ENCODE measurements at regions not wholly inside any gene's neighbourhood (a gene's known extent, or its start where the extent isn't known, plus 50 kb on each side); places are given as distances from the start of the nearest gene placed in this dataset.

- intact Hi-C loops (cut with DNase I; ENCODE audit: low total_unique reads): no loop called here
- peaks cover 0 to 43% (median 10%) of the 10 kb centered on the region in 4 donors for H3K4me1 ChIP-seq
- no peak for DNase-seq
- no peaks in the 10 kb centered on the region for H3K27me3 ChIP-seq
- no peak for TF ChIP-seq EP300 (IDR thresholded peaks at IDR 0.05)
- TF ChIP-seq POLR2A (IDR thresholded peaks at IDR 0.05): no peak
- TF ChIP-seq CTCF (IDR thresholded peaks at IDR 0.05): no peak
- TF ChIP-seq POLR2AphosphoS5 (IDR thresholded peaks at IDR 0.05): no peak
- H3K9me3 ChIP-seq: no peaks in the 10 kb centered on the region
- no peak overlapping the region for H3K27ac ChIP-seq
- H3K36me3 ChIP-seq: no peaks in the 10 kb centered on the region
- WGBS, 5 donors: 84 to 96% (median 92%) methylated on average over 5 of the region's 5 CpGs
- H3K4me3 ChIP-seq: no peak overlapping the region
These were observed 161.6 kb upstream of the CDYL start for GRCh38 chr6:4614637-4615036.

DNA sequence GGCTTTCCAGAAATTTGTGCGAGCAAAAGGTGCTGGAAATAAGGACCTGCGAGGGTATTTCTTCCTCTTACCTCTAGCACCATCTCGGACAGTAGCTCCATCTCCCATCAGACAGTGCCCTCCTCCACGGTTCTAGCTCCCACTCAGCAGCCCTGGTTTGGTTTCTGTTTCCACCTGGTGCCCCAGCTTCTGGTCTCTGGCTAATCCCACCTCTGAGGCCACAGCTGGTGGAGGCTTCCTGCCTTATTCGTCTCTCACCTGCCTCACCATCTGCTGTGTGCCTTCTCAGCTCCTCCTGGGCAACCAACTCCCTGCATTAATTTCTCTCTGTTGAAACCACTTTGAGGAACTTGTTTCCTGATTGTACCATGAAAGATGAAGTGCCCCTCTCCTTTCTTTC, 162.4 kb upstream of the CDYL start:
- intact Hi-C loops (cut with DNase I; ENCODE audit: low total_unique reads): no loop called here
- H3K27me3 ChIP-seq: no peaks in the 10 kb centered on the region
- peak overlapping the region in 1 of 5 donors; percentile 74 for H3K27ac ChIP-seq
- H3K4me3 ChIP-seq: no peak overlapping the region
- H3K36me3 ChIP-seq: no peaks in the 10 kb centered on the region
- TF ChIP-seq POLR2A (IDR thresholded peaks at IDR 0.05) (no peak), CTCF (IDR thresholded peaks at IDR 0.05) (no peak)
- no peaks in the 10 kb centered on the region for H3K9me3 ChIP-seq
- H3K4me1 ChIP-seq: peaks cover 0 to 43% (median 10%) of the 10 kb centered on the region in 4 donors
- 80 to 94% (median 90%) methylated on average over 5 of the region's 5 CpGs for WGBS, 5 donors
- no peak for DNase-seq

- Histone ChIP-seq H3K4me3 (no peak overlapping the region), H3K36me3 (no peaks in the 10 kb centered on the region), H3K27me3 (no peaks in the 10 kb centered on the region), H3K4me1 (peaks cover 0 to 43% (median 10%) of the 10 kb centered on the region in 4 donors), H3K9me3 (no peaks in the 10 kb centered on the region), H3K27ac (peak overlapping the region in 4 of 5 donors; percentile 14 to 74 (median 42))
- intact Hi-C loops (cut with DNase I; ENCODE audit: low total_unique reads): no loop called here
- TF ChIP-seq POLR2A (IDR thresholded peaks at IDR 0.05) (no peak), POLR2AphosphoS5 (IDR thresholded peaks at IDR 0.05) (no peak), EP300 (IDR thresholded peaks at IDR 0.05) (no peak), CTCF (IDR thresholded peaks at IDR 0.05) (no peak)
- WGBS, 5 donors: 68 to 89% (median 87%) methylated on average over 2 of the region's 2 CpGs
- no peak for DNase-seq
These were observed 162.8 kb upstream of the CDYL start for GRCh38 chr6:4613381-4613780.

GRCh38 chr6:4612636-4613171, 163.5 kb upstream of the CDYL start:
- DNase-seq: peak in 1 of 2 donors; percentile 54
- no peak for TF ChIP-seq POLR2A (IDR thresholded peaks at IDR 0.05)
- peak in 2 of 3 donors; percentile 36 to 74 for TF ChIP-seq POLR2AphosphoS5 (IDR thresholded peaks at IDR 0.05)
- TF ChIP-seq CTCF (IDR thresholded peaks at IDR 0.05): no peak
- no peak for TF ChIP-seq EP300 (IDR thresholded peaks at IDR 0.05)
- WGBS, 5 donors: 58 to 70% (median 67%) methylated on average over 5 of the region's 5 CpGs
- peak overlapping the region in 4 of 5 donors; percentile 14 to 74 (median 54) for H3K27ac ChIP-seq
- H3K4me1 ChIP-seq: peaks cover 0 to 45% (median 13%) of the 10 kb centered on the region in 4 donors
- H3K9me3 ChIP-seq: no peaks in the 10 kb centered on the region
- H3K27me3 ChIP-seq: no peaks in the 10 kb centered on the region
- intact Hi-C loops (cut with DNase I; ENCODE audit: low total_unique reads): no loop called here
- no peaks in the 10 kb centered on the region for H3K36me3 ChIP-seq
- no peak overlapping the region for H3K4me3 ChIP-seq

All from stomach (tissue), 8 donors.